Activated CD8-positive, alpha-beta memory T cell treated with anti-CD3 and anti-CD28 coated beads for 4 hours (primary cell): ENCODE measurements at regions not wholly inside any gene's neighbourhood (a gene's known extent, or its start where the extent isn't known, plus 50 kb on each side); places are given as distances from the start of the nearest gene placed in this dataset.
"Not testable (repeated sequence)": the region's sequence is repeated elsewhere in the genome, so short reads cannot be mapped to it uniquely, and the experiment has no call there.

Source experiments
- DNase-seq, 2 donors: peaks; one replicate each; pipeline ENCODE4 v3.0.0-alpha.2; 2020; ENCODE audit warnings: low read depth in 2 of 2

DNA sequence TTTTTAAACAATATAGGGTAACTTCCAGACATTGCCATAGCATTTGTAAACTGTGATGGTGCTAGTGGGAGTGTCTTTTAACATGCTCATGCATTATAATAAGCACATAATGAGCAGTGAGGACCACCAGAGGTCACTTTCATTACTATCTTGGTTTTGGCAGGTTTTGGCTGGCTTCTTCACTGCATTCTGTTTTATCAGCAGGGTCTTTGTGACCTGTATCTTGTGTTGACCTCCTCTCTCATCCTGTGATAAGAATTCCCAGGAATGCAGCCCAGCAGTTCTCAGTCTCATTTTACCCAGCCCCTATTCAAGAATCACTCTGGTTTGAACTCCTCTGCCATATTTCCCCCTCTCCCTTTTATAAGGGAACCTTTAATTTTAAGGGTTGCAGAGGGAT is 91.3 kb downstream of the ZNF467 start:
- no peak for DNase-seq

- DNase-seq: no peak
Observed at GRCh38 chr7:149681274-149681673, 92.1 kb downstream of the ZNF467 start.

- no peak for DNase-seq
Observed at GRCh38 chr7:149680331-149681025, 92.9 kb downstream of the ZNF467 start.

GRCh38 chr7:149674728-149675385 is 98.5 kb downstream of the ZNF467 start:
- DNase-seq: not testable (repeated sequence)

DNA sequence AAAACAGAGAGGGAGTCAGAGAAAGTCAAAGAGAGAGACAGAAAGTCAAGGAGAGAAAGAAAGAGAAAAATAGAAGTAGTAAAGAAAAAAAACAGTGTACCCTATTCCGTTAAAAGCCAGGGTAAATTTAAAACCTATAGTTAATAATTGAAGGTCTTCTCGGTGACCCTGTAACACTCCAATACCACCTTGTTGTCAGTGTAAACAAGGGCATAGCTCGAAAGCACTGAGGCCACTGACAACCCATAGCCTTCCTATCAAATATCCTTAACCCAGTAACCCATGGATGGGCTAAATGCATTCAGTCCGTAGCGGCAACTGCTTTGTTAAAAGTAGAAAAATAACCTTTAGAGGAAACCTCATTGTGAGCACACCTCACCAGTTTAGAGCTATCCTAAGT is 100.4 kb downstream of the ZNF467 start:
- DNase-seq: no peak

GRCh38 chr7:149670288-149670687 is 103.1 kb downstream of the ZNF467 start:
- no peak for DNase-seq

DNA sequence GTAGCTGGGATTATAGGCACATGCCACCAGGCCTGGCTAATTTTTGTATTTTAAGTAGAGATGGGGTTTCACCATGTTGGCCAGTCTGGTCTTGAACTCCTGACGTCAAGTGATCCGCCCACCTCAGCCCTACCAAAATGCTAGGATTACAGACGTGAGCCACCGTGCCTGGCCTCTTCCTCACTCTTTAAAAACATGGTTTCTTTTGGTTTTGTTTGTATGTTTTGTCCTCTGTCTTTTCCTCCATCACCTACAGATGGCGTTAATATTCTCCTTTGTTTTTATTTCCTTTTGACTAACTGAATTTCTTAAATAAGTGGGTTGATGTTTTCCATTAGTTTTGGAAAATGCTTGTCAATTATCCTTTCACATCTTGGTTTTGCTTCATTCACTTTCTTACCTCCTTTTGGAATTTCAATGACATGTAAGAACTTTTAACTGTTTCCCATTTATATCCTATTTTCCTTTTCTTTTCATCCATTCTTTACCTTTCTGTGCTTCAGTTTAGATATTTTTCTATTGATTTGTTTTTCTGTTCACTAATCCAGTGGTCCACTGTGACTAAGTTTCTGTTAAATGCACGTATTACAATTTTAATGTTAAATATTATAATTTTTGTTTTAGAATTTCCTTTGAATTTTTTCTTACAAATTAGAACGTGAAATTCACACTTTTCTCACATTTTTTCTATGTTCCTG is 104.1 kb downstream of the ZNF467 start:
- no peak for DNase-seq

DNA sequence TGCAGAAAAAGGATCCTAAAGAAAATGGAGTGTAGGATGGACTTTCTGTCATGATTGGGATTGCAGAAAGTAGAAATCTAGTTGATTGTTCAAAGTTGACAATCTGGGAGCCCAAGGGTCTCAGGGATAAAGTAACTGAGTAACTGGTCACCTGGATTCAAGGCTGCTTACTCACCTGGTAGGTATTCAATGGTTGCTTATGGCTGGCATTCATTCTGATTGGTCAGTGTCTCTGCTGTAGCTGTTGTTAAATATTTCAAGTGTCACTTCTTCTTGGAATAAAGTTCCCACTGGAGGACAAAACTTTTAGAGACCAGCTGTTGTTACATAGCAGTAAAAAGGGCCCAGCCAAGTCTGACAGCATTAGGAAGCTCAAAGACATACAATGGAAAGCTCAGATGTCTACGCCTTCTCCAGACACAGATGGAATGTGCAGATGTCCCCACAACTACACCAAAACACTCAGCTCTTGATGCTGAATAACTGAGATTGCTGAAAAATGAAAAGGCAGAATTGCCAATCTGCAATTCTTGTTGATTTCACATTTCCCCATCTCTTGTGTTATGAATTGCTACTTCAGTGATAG is 106.9 kb downstream of the ZNF467 start:
- DNase-seq: no peak

GRCh38 chr7:149665618-149666017 is 107.8 kb downstream of the ZNF467 start:
- DNase-seq: not testable (repeated sequence)

DNA sequence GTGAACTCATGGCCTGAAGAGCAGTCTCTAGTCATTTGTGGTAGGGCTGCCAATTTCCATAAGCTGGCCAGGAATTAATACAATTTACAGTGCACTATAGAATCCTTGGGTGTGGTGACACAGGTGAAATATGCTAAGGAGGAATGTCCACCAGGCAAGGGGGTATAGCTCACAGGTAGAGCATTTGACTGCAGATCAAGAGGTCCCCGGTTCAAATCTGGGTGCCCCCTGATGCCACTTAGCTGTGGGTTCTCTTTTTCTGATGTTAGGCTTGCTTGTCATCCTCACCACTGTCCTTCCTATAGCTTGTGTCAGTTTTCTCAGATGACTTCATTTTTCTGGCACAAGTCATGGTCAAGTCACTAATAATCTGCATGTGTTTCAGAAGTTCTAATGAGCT is 108.7 kb downstream of the ZNF467 start:
- DNase-seq: no peak

- DNase-seq: no peak
Observed at GRCh38 chr7:149664176-149664575, 109.2 kb downstream of the ZNF467 start.

GRCh38 chr7:149662591-149663095 is 110.7 kb downstream of the ZNF467 start:
- DNase-seq: peak; percentile 16 to 21

- no peak for DNase-seq
Observed at GRCh38 chr7:149655784-149656183, 117.6 kb downstream of the ZNF467 start.

GRCh38 chr7:149654588-149654987 is 118.8 kb downstream of the ZNF467 start:
- no peak for DNase-seq

DNA sequence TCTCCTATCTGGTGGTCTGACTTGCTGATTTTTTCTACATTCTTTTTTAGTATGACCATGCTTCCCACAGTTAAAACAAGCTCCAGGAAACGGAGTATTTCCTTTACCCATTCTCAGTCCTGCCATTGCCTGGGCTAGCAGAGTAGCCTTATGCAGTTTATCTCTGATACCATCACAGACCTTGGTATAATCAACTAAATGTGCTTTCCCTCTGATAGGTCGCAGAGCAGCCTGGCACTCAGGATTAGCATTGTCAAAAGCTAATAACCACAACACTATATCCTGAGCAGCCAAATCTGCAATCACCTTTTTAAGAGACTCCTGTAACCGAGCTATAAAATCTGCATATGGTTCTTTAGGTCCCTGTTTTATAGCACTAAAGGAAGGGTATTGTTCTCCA is 123.2 kb downstream of the ZNF467 start:
- DNase-seq: not testable (repeated sequence)

GRCh38 chr7:149644754-149645153 is 128.6 kb downstream of the ZNF467 start:
- DNase-seq: no peak

DNA sequence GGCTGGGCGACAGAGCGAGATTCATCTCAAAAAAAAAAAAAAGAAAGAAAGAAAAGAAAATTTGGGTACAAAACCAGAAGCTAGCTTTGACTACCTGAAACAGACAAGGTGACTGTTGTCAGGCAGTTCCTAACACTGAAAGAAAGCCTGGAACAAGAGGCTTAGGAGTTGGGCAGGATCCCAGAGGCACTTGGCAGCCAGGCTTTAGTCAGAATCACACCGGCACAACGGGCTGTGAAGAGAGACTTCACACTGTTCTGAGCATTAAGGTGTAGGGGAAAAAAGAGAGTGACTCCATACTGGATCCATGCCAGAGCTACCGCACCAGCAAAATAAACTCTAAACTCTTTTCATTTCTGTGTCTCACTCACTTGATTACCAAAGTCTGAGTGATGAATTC is 130.8 kb downstream of the ZNF467 start:
- no peak for DNase-seq

DNA sequence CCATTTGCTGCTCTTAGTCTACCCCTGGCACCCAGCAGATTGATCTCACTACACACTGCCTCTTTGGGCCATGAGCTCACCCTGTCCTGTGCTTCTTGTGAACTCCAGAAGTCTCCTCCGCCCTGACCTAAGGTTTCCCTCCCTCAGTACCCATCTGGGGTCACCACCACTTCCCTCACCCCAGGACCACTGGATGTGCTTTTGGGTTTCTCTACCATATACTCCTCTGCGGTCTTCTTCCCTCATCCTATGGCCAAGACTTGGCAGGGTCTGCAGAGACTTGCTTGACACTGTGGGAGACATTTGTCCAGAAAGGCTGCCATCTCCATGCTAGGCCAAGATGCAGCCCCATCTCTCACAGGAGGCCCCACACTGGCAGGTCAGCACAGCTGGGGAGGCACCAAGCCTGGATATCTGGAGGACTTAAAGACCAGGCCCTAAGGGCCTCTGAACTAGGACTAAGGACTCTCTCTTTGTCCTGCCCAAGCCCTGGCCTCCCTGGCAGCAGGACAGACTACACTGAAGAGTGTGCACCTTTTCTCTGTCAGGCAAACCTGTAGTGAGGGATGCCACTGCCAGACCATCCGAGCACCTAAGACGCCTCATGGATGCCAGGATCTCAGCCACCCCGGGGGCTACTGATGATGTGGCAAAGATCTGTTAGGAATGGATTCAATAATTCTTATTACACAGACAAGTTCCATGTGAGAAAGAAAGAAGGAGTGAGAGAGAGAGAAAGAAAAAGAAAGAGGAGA is 134.6 kb downstream of the ZNF467 start:
- DNase-seq: no peak

DNA sequence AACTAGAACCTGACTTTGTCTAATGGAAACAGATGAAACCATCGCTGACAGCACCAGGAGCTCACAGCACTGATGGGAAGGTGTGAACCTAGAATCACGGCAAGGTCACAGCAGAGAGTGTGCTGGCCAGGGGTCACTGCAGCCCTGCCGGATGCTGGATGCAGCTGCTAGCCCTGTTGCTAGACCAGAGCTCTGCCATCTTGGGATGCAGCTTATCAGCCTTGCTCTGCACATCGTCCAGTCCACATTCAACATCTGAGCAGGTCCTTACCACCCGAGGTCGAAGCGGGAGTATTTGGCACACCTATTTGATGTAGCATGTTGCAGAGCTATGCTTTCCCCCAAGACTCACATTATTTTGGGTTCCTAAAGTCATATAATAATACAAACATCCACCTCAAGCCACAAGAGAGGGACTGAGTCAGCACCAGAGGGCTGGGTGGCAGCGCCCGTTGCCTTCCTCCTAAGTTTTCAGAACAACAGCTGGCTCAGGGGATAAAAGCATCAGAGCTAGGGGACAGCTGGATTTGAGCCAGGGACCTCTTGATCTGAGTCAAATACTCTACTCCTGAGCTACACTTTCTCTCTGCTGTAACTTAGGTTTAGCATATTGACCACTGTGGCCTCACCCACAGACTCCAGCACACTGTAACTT is 135.3 kb downstream of the ZNF467 start:
- no peak for DNase-seq

GRCh38 chr7:149635561-149636329 is 137.6 kb downstream of the ZNF467 start:
- DNase-seq: no peak
